RCC 7860 (cell line): ENCODE measurements at regions not wholly inside any gene's neighbourhood (a gene's known extent, or its start where the extent isn't known, plus 50 kb on each side); places are given as distances from the start of the nearest gene placed in this dataset.

Experiments used
- DNase-seq: peaks from one replicate; pipeline ENCODE4 v3.0.0-alpha.2; 2015; ENCODE audit warnings: low spot score
- FAIRE-seq: peaks from 2 replicates; lab custom pipeline; 2012; peaks lifted over from hg19 to GRCh38; lab: Jason Lieb, UNC

- no peak for FAIRE-seq
- peak; percentile 16 for DNase-seq
Observed at GRCh38 chr7:12067156-12067831, 143.8 kb upstream of the TMEM106B start.

GRCh38 chr7:12069757-12070156 is 141.3 kb upstream of the TMEM106B start:
- no peak for FAIRE-seq

GRCh38 chr7:12074889-12075288 is 136.2 kb upstream of the TMEM106B start:
- FAIRE-seq, result no peak
- no peak for DNase-seq

More at GRCh38 chr7:12069757-12070156, 141.3 kb upstream of the TMEM106B start:
- DNase-seq, result no peak

GRCh38 chr7:12080006-12080405 is 131.1 kb upstream of the TMEM106B start:
- no peak for FAIRE-seq
- DNase-seq, result no peak

GRCh38 chr7:12085516-12085915 is 125.6 kb upstream of the TMEM106B start:
- DNase-seq, result no peak
- FAIRE-seq, result no peak

GRCh38 chr7:12089951-12090756 is 120.9 kb upstream of the TMEM106B start:
- no peak for FAIRE-seq

GRCh38 chr7:12090757-12091221 is 120.3 kb upstream of the TMEM106B start:
- DNase-seq, result no peak
- no peak for FAIRE-seq

More at GRCh38 chr7:12089951-12090756, 120.9 kb upstream of the TMEM106B start:
- no peak for DNase-seq

GRCh38 chr7:12091231-12091630 is 119.9 kb upstream of the TMEM106B start:
- FAIRE-seq (no peak), DNase-seq (no peak)

GRCh38 chr7:12092499-12093130 is 118.5 kb upstream of the TMEM106B start:
- no peak for FAIRE-seq
- no peak for DNase-seq

GRCh38 chr7:12093365-12093764 is 117.7 kb upstream of the TMEM106B start:
- FAIRE-seq, result no peak

GRCh38 chr7:12094365-12094921 is 116.7 kb upstream of the TMEM106B start:
- DNase-seq (no peak), FAIRE-seq (no peak)

More at GRCh38 chr7:12093365-12093764, 117.7 kb upstream of the TMEM106B start:
- DNase-seq, result no peak

- DNase-seq (no peak), FAIRE-seq (no peak)
Observed at GRCh38 chr7:12102126-12102525, 109.0 kb upstream of the TMEM106B start.

- DNase-seq, result no peak
- no peak for FAIRE-seq
Observed at GRCh38 chr7:12102527-12102926, 108.6 kb upstream of the TMEM106B start.

GRCh38 chr7:12103948-12104347 is 107.1 kb upstream of the TMEM106B start:
- DNase-seq, result no peak
- no peak for FAIRE-seq

GRCh38 chr7:12107381-12107780 is 103.7 kb upstream of the TMEM106B start:
- FAIRE-seq (no peak), DNase-seq (no peak)

GRCh38 chr7:12107841-12108254 is 103.2 kb upstream of the TMEM106B start:
- FAIRE-seq (no peak), DNase-seq (no peak)

- no peak for DNase-seq
- FAIRE-seq, result peak; percentile 70
Observed at GRCh38 chr7:12110425-12110824, 100.7 kb upstream of the TMEM106B start.

- DNase-seq, result no peak
- FAIRE-seq, result no peak
Observed at GRCh38 chr7:12111422-12112405, 99.4 kb upstream of the TMEM106B start.

- DNase-seq (no peak), FAIRE-seq (no peak)
Observed at GRCh38 chr7:12117170-12117569, 93.9 kb upstream of the TMEM106B start.
